ENCODE measurements at regions not wholly inside any gene's neighbourhood (a gene's known extent, or its start where the extent isn't known, plus 50 kb on each side); places are given as distances from the start of the nearest gene placed in this dataset.

- no peak for DNase-seq
- in situ Hi-C loops (cut with MboI; ENCODE audit: low pct_unique_long_range_greater_than_20kb, low sequenced_read_pairs): no loop called here
These were observed 243.0 kb downstream of the BMP2 start for GRCh38 chr20:7010527-7010926.

GRCh38 chr20:7015257-7015656 is 247.8 kb downstream of the BMP2 start:
- in situ Hi-C loops (cut with MboI; ENCODE audit: low pct_unique_long_range_greater_than_20kb, low sequenced_read_pairs): no loop called here
- no peak for DNase-seq

- no peak for DNase-seq
- in situ Hi-C loops (cut with MboI; ENCODE audit: low pct_unique_long_range_greater_than_20kb, low sequenced_read_pairs): no loop called here
These were observed 255.1 kb downstream of the BMP2 start for GRCh38 chr20:7022597-7022996.

GRCh38 chr20:7025635-7026034 is 258.1 kb downstream of the BMP2 start:
- no peak for DNase-seq
- in situ Hi-C loops (cut with MboI; ENCODE audit: low pct_unique_long_range_greater_than_20kb, low sequenced_read_pairs): no loop called here

GRCh38 chr20:7029019-7029418 is 261.5 kb downstream of the BMP2 start:
- DNase-seq: no peak
- in situ Hi-C loops (cut with MboI; ENCODE audit: low pct_unique_long_range_greater_than_20kb, low sequenced_read_pairs): no loop called here

- in situ Hi-C loops (cut with MboI; ENCODE audit: low pct_unique_long_range_greater_than_20kb, low sequenced_read_pairs): no loop called here
These were observed 263.7 kb downstream of the BMP2 start for GRCh38 chr20:7031222-7031621.

GRCh38 chr20:7038029-7038428 is 270.5 kb downstream of the BMP2 start:
- in situ Hi-C loops (cut with MboI; ENCODE audit: low pct_unique_long_range_greater_than_20kb, low sequenced_read_pairs): no loop called here
- DNase-seq: no peak

More at GRCh38 chr20:7031222-7031621, 263.7 kb downstream of the BMP2 start:
- DNase-seq: no peak

GRCh38 chr20:7057611-7058010 is 290.1 kb downstream of the BMP2 start:
- in situ Hi-C loops (cut with MboI; ENCODE audit: low pct_unique_long_range_greater_than_20kb, low sequenced_read_pairs): no loop called here
- DNase-seq: no peak

- no peak for DNase-seq
- in situ Hi-C loops (cut with MboI; ENCODE audit: low pct_unique_long_range_greater_than_20kb, low sequenced_read_pairs): no loop called here
These were observed 311.3 kb downstream of the BMP2 start for GRCh38 chr20:7078804-7079203.

GRCh38 chr20:7080472-7080871 is 313.0 kb downstream of the BMP2 start:
- in situ Hi-C loops (cut with MboI; ENCODE audit: low pct_unique_long_range_greater_than_20kb, low sequenced_read_pairs): no loop called here

GRCh38 chr20:7085467-7085866 is 318.0 kb downstream of the BMP2 start:
- in situ Hi-C loops (cut with MboI; ENCODE audit: low pct_unique_long_range_greater_than_20kb, low sequenced_read_pairs): no loop called here
- DNase-seq: no peak

More at GRCh38 chr20:7080472-7080871, 313.0 kb downstream of the BMP2 start:
- DNase-seq: no peak

GRCh38 chr20:7087803-7088202 is 320.3 kb downstream of the BMP2 start:
- DNase-seq: no peak
- in situ Hi-C loops (cut with MboI; ENCODE audit: low pct_unique_long_range_greater_than_20kb, low sequenced_read_pairs): no loop called here

- no peak for DNase-seq
- in situ Hi-C loops (cut with MboI; ENCODE audit: low pct_unique_long_range_greater_than_20kb, low sequenced_read_pairs): no loop called here
These were observed 322.5 kb downstream of the BMP2 start for GRCh38 chr20:7090001-7090400.

GRCh38 chr20:7090811-7091210 is 323.3 kb downstream of the BMP2 start:
- no peak for DNase-seq
- in situ Hi-C loops (cut with MboI; ENCODE audit: low pct_unique_long_range_greater_than_20kb, low sequenced_read_pairs): no loop called here

GRCh38 chr20:7091655-7092054 is 324.2 kb downstream of the BMP2 start:
- DNase-seq: no peak
- in situ Hi-C loops (cut with MboI; ENCODE audit: low pct_unique_long_range_greater_than_20kb, low sequenced_read_pairs): no loop called here

GRCh38 chr20:7094438-7094997 is 327.0 kb downstream of the BMP2 start:
- in situ Hi-C loops (cut with MboI; ENCODE audit: low pct_unique_long_range_greater_than_20kb, low sequenced_read_pairs): no loop called here
- peak; percentile 28 for DNase-seq

GRCh38 chr20:7106910-7107309 is 339.4 kb downstream of the BMP2 start:
- in situ Hi-C loops (cut with MboI; ENCODE audit: low pct_unique_long_range_greater_than_20kb, low sequenced_read_pairs): no loop called here
- no peak for DNase-seq

- no peak for DNase-seq
- in situ Hi-C loops (cut with MboI; ENCODE audit: low pct_unique_long_range_greater_than_20kb, low sequenced_read_pairs): no loop called here
These were observed 341.4 kb downstream of the BMP2 start for GRCh38 chr20:7108929-7109328.

- in situ Hi-C loops (cut with MboI; ENCODE audit: low pct_unique_long_range_greater_than_20kb, low sequenced_read_pairs): no loop called here
- DNase-seq: peak; percentile 25
These were observed 346.3 kb downstream of the BMP2 start for GRCh38 chr20:7113577-7114466.

GRCh38 chr20:7123457-7123856 is 356.0 kb downstream of the BMP2 start:
- in situ Hi-C loops (cut with MboI; ENCODE audit: low pct_unique_long_range_greater_than_20kb, low sequenced_read_pairs): no loop called here
- no peak for DNase-seq

GRCh38 chr20:7124120-7124519 is 356.6 kb downstream of the BMP2 start:
- DNase-seq: no peak
- in situ Hi-C loops (cut with MboI; ENCODE audit: low pct_unique_long_range_greater_than_20kb, low sequenced_read_pairs): no loop called here
